ENCODE measurements at regions not wholly inside any gene's neighbourhood (a gene's known extent, or its start where the extent isn't known, plus 50 kb on each side); places are given as distances from the start of the nearest gene placed in this dataset.

GRCh38 chr2:6301426-6301825 is 564.3 kb downstream of the CMPK2 start:
- DNase-seq, result no peak

DNA sequence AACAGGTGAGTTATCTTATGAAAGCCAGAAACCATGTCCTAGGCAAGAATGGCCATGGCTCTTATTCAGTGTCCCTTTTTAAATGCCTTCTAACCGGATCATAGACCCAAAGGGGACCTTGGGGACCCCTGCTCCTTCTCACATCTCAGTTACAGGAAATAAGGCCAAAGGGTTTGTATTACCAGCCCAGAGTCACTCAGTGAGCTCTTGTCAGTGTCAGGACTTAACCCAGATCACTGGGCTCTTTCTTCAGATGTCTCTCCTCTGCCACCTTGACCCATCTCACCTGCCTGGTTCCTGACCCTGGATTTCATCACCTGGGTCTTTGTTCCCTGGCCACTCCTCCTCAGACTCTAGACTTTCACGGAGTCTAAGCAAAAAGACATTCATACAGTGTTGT is 556.7 kb downstream of the CMPK2 start:
- no peak for DNase-seq

DNA sequence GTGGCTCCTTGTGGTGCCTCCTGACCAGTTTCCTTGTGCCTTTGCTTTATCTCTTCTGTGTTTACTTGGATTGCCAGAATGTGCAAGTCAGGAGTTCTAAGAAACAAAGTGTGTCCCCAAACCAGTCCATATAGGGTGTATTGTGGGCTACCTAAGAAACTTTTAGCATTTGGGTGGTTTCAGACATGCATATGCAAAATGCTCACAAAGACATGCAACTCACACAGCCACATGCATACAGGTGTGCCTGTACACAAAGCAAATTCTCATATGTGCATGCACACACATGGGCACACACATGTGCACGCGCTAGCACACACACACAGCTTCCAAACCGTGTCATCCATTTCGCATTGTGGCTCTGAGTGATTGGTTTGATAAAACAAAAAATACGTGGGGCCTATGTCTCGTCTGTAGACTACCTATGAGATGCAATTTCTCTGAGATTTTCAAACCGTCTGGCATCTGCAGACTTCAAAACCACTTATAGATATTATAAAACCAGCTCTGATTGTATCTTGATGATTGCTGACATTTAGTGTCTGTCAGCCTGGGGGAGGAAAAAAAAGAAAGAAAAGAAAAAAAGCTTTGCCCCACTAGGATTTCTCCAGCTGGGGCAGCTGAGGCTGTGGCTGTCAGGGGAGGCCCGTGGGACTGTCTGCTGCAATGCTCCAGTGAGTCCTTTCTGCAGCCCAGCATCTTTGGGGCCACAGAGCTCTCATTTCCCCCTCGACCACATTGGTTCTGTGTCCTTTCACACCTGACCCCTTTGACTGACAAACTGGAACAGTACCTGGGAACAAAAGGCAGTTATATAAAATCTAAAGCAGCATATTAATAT is 556.1 kb downstream of the CMPK2 start:
- DNase-seq, result no peak

GRCh38 chr2:6310256-6311215 is 555.2 kb downstream of the CMPK2 start:
- DNase-seq, result peak; percentile 86

- DNase-seq, result no peak
Observed at GRCh38 chr2:6312367-6312766, 553.3 kb downstream of the CMPK2 start.

DNA sequence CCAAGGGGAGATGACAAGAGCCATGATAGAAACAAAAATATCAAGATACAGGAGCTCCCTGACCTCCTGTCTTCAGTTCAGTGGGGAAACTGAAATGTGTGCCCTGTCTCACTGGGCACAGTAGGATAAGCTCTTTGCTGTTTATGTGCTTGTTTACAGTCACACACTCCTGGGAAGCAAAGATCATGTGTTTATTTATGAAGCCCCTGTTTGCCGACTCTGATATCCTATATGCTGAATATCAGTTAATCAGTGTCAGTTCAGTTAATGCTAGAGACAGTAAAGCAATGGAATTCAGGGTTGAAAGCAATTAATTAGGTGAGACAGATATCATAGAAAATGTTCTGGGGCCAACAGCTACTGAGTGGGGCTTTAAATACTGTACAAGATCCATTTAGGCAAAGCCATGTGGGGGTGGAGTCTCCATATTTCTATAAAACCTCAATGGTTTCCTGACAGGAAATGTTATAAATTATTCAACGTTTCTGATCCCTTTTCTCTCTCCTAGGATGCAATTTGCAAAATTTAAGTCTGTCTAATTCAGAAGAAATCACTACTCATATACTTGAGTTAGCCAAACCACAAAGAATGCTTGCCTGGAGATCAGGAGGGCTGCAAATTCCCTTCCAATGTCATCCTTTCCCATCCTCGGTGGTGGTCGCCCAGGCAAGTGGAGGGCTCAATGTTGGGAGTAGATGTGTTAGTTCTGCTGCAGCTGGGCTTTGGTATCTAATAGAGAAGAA is 551.3 kb downstream of the CMPK2 start:
- DNase-seq, result no peak

- no peak for DNase-seq
Observed at GRCh38 chr2:6325616-6326015, 540.1 kb downstream of the CMPK2 start.

- DNase-seq, result no peak
Observed at GRCh38 chr2:6326958-6327357, 538.7 kb downstream of the CMPK2 start.

DNA sequence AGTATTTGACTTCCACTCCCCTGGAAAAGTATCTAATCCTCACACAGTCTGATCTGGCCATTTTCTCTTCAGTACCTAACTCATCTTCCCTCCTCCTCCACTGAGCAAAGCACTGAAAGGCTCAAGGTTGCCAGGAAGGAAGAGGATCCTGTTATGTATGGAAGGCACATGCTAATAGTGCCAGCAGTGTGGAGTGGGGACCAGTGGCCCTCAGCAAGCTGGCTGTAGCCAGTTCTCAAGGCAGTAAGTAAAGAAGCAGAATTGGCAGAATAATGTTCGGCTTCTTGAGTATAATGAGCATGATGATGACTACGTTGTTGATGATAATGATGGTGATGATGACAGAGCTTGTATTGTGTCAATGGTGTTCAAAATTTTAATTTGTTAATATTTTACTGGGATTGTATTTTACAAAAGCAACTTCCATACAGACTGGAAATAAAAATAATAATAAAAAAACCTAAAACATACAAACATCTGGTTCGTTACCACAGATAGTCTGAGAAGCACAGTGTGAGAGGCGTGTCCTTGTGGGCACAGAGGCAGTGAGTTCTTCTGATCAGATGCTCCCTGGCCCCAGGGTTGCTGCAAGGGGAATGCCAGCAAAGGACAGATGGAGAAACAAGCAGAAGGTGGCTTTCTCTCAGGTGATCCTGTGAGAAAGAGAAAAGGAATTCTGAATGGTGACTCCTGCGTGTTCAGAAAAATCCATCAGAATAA is 528.8 kb downstream of the CMPK2 start:
- no peak for DNase-seq

GRCh38 chr2:6337472-6337820 is 528.3 kb downstream of the CMPK2 start:
- no peak for DNase-seq

GRCh38 chr2:6341588-6342129 is 524.0 kb downstream of the CMPK2 start:
- DNase-seq, result no peak

DNA sequence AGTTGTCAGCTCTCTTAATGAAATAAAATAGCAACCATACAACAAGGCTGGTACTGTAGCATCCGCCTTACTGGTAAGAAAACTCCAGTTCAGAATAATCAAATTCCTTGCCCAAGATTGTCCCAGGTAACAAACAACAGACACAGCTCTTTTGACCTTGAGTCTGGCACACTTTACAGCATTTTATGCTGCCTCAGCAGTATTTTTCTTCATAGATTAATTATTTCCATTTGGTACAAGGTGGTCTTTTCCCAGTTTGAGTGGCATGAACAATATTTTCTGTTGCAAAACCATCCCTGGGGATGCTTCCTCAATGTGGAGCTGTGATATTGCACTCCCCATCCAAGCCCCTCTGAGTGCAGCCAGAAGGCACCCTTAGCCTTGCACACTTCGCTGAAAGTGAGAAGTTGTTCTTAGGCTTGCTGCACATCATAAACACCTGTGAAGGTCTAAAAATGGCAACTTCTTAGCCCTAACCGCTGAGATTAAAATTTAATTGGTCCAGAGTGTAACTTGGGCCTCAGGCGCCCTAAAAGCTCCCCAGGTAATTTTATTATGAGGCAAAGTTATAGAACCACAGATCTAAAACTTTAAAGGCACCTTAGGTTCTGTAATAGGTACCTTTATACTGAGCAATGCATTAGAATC is 523.3 kb downstream of the CMPK2 start:
- no peak for DNase-seq

- DNase-seq, result no peak
Observed at GRCh38 chr2:6343076-6343475, 522.6 kb downstream of the CMPK2 start.

DNA sequence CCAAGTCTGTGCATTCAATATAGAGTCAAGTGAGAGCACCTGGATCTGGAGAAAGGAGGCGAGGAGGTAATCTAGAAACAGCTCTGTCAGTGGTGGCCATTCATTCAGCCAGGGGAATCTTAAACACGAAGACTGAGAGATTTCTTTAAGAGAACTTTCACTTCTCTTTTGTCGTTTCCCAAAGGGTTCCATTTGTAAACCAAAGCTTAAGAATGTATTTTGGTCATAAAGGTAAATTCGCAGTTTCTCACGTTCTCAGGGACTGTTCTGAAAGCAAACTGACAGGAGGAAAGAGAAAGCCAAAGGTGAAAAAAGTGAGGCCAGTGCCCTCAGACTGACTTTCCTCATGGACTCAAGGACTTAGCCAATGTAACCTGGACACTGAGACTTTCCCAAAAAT is 513.5 kb downstream of the CMPK2 start:
- DNase-seq, result no peak

GRCh38 chr2:6352906-6353515 is 512.7 kb downstream of the CMPK2 start:
- no peak for DNase-seq

DNA sequence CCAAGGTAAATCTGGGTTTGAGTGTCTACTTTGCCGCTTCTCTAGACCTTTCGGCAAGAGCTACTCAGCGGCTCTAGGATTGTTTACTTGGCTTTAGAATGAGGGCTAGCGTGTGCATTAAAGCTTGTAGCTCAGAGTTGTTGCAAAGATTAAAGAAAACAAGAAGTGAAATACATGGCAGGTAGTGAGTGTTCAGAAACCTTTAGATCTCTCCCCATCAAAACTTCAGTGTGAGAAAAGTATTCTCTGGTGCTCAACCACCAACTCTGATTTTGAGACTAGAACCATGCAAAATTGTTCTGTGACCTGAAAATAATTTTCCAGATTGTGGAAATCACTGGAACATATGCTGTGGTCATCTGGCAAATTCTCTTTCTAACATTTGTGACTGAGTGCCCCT is 512.0 kb downstream of the CMPK2 start:
- no peak for DNase-seq

- no peak for DNase-seq
Observed at GRCh38 chr2:6354546-6354945, 511.2 kb downstream of the CMPK2 start.

DNA sequence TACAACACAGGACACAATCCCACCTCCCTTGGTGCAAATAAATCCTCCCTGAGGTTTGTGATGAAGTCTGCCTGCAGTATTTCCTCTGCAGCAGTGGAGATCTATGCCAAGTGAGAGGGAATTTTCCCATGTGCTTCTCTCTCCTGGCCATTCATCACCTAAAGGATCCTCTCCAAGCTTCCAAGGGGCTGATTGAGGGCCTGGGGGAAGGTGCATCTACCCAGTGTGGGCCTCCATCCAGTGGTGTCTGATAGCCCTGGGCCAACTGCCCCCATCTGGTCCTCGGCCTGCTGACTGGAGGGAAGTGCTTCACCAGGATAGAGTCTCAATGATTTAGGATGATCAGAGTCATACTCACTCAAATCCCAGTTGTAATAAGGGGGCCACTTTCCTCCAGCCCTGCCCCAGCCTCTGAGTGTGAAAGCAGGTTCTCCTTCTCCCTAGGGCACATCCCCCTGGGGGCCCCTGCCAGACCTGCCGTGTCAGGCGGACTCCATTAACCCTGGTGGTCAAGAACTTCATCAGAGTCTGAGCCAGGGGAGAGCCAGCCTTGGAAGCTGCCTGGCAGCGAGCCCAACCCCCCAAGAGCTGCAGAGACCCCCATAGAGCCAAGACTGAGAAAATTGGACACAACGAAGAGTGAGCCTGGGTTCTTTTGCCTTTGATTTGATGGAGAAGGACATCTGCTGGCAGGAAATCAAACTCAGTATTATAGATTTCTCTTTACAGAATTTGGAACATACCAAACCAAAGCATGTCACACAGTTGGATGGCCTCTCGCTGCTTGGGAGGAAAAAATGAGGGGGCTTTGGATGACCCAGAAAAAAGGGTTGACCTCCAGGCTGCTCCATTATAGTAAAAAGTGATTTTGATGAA is 509.6 kb downstream of the CMPK2 start:
- no peak for DNase-seq

GRCh38 chr2:6358546-6358945 is 507.2 kb downstream of the CMPK2 start:
- DNase-seq, result no peak

DNA sequence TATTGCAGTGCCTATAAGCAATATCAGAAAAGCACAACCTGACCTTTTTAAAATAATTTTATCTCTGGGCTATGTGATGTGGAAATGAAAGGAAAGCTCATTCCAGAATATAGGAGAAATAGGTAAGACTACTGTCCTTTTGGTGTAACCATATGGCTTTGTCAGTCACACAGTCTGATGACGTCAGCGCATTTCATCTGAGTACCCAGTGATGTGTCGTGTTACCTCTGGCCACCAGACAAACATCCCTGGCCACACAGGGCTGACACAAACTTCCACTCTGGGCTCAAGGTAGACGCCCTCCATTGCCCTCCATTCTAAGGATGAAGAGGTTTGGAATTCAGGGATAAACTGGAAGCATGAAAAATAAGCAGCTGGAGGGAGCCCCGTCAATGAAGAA is 506.7 kb downstream of the CMPK2 start:
- DNase-seq, result no peak

Measured in NCI-H187 treated with DMSO at 0.1 percent for 48 hours (cell line).